ENCODE measurements at regions not wholly inside any gene's neighbourhood (a gene's known extent, or its start where the extent isn't known, plus 50 kb on each side); places are given as distances from the start of the nearest gene placed in this dataset.
A peak's percentile ranks its signal among the peaks of the same experiment; 100 is the strongest.

- DNase-seq (no peak), ATAC-seq (ENCODE audit: poor library complexity) (no peak)
- intact Hi-C loops (cut with DNase I) = no loop called here
Measured at GRCh38 chr6:141498977-141499376, 633.7 kb upstream of the GJE1 start.

DNA sequence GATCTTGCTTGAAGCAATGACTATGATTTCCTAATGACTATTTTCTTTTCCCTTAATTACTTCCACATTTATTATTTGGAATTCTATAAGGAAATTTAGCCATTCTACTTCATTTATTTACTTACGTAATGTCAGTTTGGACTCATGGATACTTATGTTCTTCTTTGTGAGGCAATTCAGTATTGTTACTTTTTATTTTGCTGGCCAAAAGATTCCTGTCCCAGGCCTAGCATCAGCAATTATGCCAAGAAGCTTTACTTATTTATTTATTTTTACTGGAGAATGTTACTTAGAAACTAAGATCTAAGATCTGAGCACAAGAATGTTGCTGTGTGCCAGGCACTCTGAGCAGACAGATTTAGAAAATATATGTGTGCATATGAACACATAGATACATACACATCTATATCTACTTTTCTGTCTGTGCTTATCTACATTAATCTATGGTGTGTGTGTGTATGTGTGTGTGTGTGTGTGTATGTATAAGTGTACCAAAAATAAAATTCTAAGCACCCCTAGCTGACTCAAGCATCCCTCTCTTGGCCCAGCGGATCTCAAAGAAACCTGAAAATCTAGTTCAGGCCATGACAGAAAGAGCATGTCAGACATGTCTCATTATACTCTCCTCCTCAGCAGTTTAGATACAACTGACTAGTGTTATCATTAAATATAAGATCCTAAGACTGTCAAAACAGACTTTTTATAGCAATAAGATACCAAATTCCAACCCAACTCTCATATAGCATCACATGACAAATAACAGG, 640.0 kb upstream of the GJE1 start:
- ATAC-seq (ENCODE audit: poor library complexity) = no peak
- DNase-seq = no peak
- intact Hi-C loops (cut with DNase I) = no loop called here

DNA sequence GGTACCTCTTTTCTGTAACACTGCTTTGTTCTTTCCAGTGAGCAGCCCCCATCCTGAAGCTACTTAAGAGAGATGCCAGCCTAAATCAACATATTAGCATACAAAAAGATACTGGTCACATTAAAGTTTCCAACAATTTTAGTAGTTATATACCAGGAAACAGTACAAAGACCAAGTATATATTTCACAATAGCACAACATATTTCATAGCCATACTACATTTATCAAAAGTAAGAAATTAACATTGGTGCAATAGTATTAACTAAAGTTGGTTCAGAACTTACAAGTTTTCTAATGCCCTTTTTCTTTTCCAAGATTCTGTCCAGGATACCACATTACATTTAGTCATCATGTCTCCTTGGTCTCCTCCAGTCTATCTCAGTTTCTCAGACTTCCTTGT, 641.0 kb upstream of the GJE1 start:
- intact Hi-C loops (cut with DNase I) = no loop called here
- no peak for ATAC-seq (ENCODE audit: poor library complexity)
- no peak for DNase-seq

- ATAC-seq (ENCODE audit: poor library complexity) (no peak), DNase-seq (no peak)
- intact Hi-C loops (cut with DNase I) = no loop called here
Measured at GRCh38 chr6:141490982-141491381, 641.7 kb upstream of the GJE1 start.

- intact Hi-C loops (cut with DNase I) = no loop called here
- no peak for ATAC-seq (ENCODE audit: poor library complexity)
- no peak for DNase-seq
Measured at GRCh38 chr6:141488488-141488887, 644.2 kb upstream of the GJE1 start.

DNA sequence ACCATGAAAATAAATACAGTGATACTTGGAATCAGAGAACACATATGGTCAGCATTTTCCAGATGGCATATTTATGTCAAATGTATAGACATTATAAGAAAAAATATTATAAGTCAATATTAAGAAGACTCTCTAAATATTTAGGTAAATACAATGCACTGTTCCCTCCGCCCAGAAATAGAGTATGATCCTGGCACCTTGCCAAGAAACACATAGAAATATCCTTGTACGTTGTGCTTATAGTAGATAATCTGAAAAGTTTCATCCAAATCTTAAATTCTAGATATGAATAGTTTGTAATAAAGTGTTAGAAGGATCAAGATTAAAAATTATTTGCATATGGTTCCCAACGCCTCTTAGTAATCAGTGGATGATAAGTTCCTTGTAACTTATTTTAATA, 645.8 kb upstream of the GJE1 start:
- ATAC-seq (ENCODE audit: poor library complexity) (no peak), DNase-seq (no peak)
- intact Hi-C loops (cut with DNase I) = no loop called here

- no peak for DNase-seq
- peak; percentile 16 for ATAC-seq (ENCODE audit: poor library complexity)
- intact Hi-C loops (cut with DNase I) = no loop called here
Measured at GRCh38 chr6:141484711-141485110, 648.0 kb upstream of the GJE1 start.

DNA sequence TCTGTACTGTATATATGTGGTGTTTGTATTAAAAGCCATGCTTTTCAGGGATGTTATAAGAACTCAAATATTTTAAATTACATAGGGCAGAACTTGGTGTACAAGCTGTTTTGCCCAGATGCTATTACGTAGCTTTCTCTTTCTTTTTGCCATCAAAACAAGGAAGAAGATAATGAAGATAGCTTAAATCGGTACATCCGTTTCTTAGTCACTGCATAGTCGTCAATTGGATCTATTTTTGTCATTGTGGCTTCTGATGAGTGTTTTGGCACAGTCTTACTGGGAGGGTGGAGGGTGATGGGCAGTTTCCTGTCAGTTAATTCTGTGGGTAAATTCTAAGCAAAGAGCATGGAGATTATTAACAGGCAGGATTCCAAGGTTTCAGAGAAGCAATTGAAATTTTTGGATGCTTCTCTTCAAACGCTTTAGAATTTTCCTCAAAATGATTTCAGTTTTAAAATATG, 649.1 kb upstream of the GJE1 start:
- intact Hi-C loops (cut with DNase I) = no loop called here
- peak; percentile 94 for ATAC-seq (ENCODE audit: poor library complexity)
- DNase-seq = no peak

GRCh38 chr6:141482796-141483597, 649.7 kb upstream of the GJE1 start:
- DNase-seq (no peak), ATAC-seq (ENCODE audit: poor library complexity) (no peak)
- intact Hi-C loops (cut with DNase I) = no loop called here

DNA sequence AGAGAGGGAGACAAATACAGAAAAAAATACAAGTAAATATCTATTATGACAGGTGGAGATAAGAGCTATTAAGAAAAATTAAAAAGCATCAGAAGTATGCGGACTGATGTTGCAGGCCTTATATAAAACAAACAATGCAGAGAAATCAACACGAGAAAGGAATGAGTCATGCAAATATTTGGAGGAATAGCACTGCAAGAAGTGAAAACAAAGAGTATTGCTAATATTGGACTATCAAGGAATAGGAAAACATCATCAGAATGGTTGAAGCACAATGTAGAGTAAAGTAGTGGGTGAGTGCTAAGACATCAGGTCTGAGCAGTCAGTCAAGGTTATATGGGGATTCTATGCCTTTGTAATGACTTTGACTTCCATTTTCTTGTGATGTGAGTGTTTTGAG, 657.5 kb upstream of the GJE1 start:
- ATAC-seq (ENCODE audit: poor library complexity) = no peak
- intact Hi-C loops (cut with DNase I) = no loop called here

DNA sequence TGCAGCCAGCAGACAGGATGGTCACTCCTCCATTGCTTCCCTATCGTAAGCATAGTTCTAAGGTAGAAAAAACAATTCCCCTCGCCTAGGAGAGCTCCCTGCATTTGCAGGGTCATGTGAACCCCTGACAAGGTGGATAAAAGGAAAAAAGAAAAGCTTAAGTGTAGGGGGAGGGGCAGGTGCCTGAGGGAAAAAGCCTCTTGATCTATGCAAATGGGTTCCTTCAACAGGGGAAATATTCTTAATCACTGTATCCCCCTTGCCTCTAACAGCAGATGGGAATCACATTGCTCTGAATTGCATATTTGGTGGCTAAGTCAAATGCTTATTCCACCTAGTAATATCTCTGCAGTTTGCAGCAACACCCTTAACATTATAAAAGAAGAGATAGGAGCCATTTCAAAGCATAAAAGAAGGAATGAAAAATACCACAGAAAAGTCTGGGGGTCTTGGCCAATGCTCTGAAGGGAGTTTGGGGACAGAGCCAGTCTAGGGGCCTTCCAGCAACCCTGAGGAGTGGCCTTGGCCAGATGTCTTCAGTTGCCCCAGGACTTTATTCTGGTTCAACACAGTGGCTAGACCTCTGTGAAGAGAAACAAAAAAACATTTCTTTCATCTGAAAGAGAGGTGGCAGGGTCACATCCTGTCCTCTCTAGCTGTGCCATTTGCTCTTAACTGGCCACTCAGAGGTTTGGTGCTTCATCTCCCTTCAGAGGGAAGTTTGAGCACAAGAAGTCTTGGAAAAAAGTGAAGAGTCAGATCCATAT, 660.4 kb upstream of the GJE1 start:
- intact Hi-C loops (cut with DNase I) = no loop called here
- DNase-seq (no peak), ATAC-seq (ENCODE audit: poor library complexity) (no peak)

More for the DNA sequence above, 657.5 kb upstream of the GJE1 start:
- DNase-seq = no peak

- intact Hi-C loops (cut with DNase I) = no loop called here
- DNase-seq (no peak), ATAC-seq (ENCODE audit: poor library complexity) (no peak)
Measured at GRCh38 chr6:141470810-141471209, 661.9 kb upstream of the GJE1 start.

GRCh38 chr6:141467881-141468280, 664.8 kb upstream of the GJE1 start:
- ATAC-seq (ENCODE audit: poor library complexity) (no peak), DNase-seq (no peak)
- intact Hi-C loops (cut with DNase I) = no loop called here

- ATAC-seq (ENCODE audit: poor library complexity) (no peak), DNase-seq (no peak)
- intact Hi-C loops (cut with DNase I) = no loop called here
Measured at GRCh38 chr6:141467041-141467440, 665.7 kb upstream of the GJE1 start.

- intact Hi-C loops (cut with DNase I) = no loop called here
- DNase-seq (no peak), ATAC-seq (ENCODE audit: poor library complexity) (no peak)
Measured at GRCh38 chr6:141464896-141465295, 667.8 kb upstream of the GJE1 start.

- DNase-seq = no peak
- peak; percentile 93 for ATAC-seq (ENCODE audit: poor library complexity)
- intact Hi-C loops (cut with DNase I) = no loop called here
Measured at GRCh38 chr6:141464490-141464889, 668.2 kb upstream of the GJE1 start.

GRCh38 chr6:141463237-141463977, 669.3 kb upstream of the GJE1 start:
- no peak for DNase-seq
- ATAC-seq (ENCODE audit: poor library complexity) = peak; percentile 91
- intact Hi-C loops (cut with DNase I) = no loop called here

DNA sequence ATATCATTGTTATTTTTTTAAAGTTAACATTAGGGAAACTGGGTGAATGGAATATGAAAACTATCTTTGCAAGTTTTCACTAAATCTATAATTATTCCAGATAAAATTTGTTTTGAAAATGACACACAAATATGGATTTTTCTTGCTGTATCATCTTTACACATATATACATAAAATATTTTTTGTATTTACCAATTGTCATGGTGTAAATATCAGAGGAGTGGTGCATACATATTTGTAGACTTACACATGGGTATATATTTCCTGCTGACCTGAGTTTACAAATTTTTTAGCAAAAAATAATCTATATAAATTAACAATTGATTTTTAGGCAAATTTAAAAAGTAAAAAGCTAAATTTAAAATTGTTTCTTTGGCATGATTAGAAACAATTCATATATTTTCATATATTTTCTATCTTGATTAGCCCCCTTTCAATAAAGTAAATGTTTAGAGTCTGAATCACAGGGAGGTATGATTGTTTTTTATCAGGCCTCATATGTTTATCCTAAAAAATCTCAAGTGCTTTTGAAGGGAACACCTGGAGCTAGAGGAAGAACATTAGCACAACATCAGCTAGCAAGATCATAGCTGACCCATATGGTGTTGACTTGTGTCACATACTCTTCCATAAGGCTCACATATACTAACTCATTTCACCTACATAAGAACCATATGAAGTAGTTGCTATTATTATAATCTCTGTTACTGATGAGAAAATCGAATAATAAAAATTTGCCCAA, 671.8 kb upstream of the GJE1 start:
- intact Hi-C loops (cut with DNase I) = no loop called here

More for the DNA sequence above, 671.8 kb upstream of the GJE1 start:
- ATAC-seq (ENCODE audit: poor library complexity) (no peak), DNase-seq (no peak)
